ENCODE measurements at regions not wholly inside any gene's neighbourhood (a gene's known extent, or its start where the extent isn't known, plus 50 kb on each side); places are given as distances from the start of the nearest gene placed in this dataset.

- no peak for TF ChIP-seq CTCF (IDR thresholded peaks at IDR 0.05; ENCODE audit: extremely low read depth in 1 of 2, insufficient read depth in 1 of 2, low read depth in 1 of 2, low read length in 2 of 2)
- no peak for TF ChIP-seq POLR2A (IDR thresholded peaks at IDR 0.05; ENCODE audit: low read depth, low read length)
- no peak for TF ChIP-seq MAX (IDR thresholded peaks at IDR 0.05; ENCODE audit: insufficient read depth, insufficient read length)
- TF ChIP-seq FOS (IDR thresholded peaks at IDR 0.05; ENCODE audit: borderline replicate concordance, insufficient read depth, low read length): no peak
- no peak for TF ChIP-seq POLR2AphosphoS5 (IDR thresholded peaks at IDR 0.05; ENCODE audit: insufficient read depth, low read depth, low read length)
- no peak for TF ChIP-seq MYC (IDR thresholded peaks at IDR 0.05; ENCODE audit: low read depth, low read length)
- TF ChIP-seq EZH2 (IDR thresholded peaks at IDR 0.05; ENCODE audit: borderline replicate concordance, low read depth, low read length, severe bottlenecking): no peak
- no peak for TF ChIP-seq JUN (IDR thresholded peaks at IDR 0.05; ENCODE audit: borderline replicate concordance, insufficient read depth, insufficient read length, low read depth)
Measured at GRCh38 chr3:15903164-15903563, 105.4 kb upstream of the ANKRD28 start.

Data from endothelial cell of umbilical vein (primary cell).